Colonic mucosa (tissue), 4 donors: ENCODE measurements at regions not wholly inside any gene's neighbourhood (a gene's known extent, or its start where the extent isn't known, plus 50 kb on each side); places are given as distances from the start of the nearest gene placed in this dataset.

ENCODE experiments used
- DNase-seq: peaks from one replicate; pipeline ENCODE4 v3.0.0-alpha.2; 2020
- H3K27ac ChIP-seq: fragments of 200-600 bp; one replicate; pipeline ENCODE4 v1.8.0; 2021
- H3K27me3 ChIP-seq: fragments of 200-600 bp; one replicate; pipeline ENCODE4 v1.8.0; 2021
- H3K36me3 ChIP-seq: fragments of 200-600 bp; one replicate; pipeline ENCODE4 v1.8.0; 2021
- H3K4me1 ChIP-seq: fragments of 200-600 bp; one replicate; pipeline ENCODE4 v1.8.0; 2021; ENCODE audit warnings: mild to moderate bottlenecking
- H3K4me3 ChIP-seq: fragments of 200-600 bp; one replicate; pipeline ENCODE4 v1.8.0; 2021
- H3K9ac ChIP-seq, 2 donors: one replicate each; pipeline ENCODE4 v1.7.0; 2013; ENCODE audit warnings: control low read depth in 2 of 2, low read depth in 2 of 2, low read length in 2 of 2
- H3K9me3 ChIP-seq: fragments of 200-600 bp; one replicate; pipeline ENCODE4 v1.8.0; 2021
- intact Hi-C: fragments of 100-400 bp; cut with DNase I; formaldehyde crosslinking; loops from one replicate; pipeline ENCODE4 v1.14.1; 2022
- TF ChIP-seq, protein P1 (sequence below): fragments of 200-600 bp; IDR thresholded peaks from one replicate; pipeline ENCODE4 v1.8.0; 2022; ENCODE audit warnings: antibody characterized with exemption, mild to moderate bottlenecking
- donor health status: healthy.
- donor health status: DM: no; HTN: no; CAD: no.
- donor health status: DM: no; HTN: no; CAD: no.

DNA sequence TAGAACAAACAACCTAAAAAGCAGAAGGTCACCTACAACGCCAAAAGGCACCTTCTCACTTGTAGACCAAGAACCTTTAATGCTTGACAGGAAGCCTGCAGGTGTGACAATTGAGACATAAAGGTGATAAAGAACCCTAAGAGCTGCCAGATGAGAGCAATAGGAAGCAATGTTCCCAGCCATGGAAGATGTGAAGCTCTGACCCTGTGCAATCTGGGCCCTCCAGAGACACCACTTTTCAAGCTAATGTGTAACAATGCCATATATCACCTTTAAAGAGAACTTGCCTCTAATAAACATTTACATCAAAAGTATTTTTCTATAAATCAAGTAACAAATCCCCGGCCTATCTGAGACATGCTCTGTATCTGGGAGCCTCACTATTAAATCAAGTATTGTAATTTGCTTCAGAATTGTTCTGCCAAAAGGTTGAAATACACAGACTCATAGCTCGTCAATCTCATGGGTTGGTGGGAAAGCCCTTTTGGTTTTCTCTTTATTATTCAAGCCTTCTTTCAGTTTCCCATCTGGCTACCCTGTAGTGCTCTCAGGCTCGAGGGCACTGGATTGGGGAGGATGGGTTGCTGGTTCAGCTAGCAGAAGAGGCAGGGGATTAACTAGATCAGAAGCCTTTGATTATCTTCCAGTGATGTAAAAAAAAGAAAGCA, 368.9 kb downstream of the BUD13 start:
- Histone ChIP-seq H3K9me3 (no peaks in the 10 kb centered on the region), H3K36me3 (no peaks in the 10 kb centered on the region), H3K4me3 (no peak overlapping the region), H3K4me1 (no peaks in the 10 kb centered on the region), H3K9ac (no peak overlapping the region), H3K27me3 (no peaks in the 10 kb centered on the region), H3K27ac (no peak overlapping the region)
- TF ChIP-seq, protein P1, sequence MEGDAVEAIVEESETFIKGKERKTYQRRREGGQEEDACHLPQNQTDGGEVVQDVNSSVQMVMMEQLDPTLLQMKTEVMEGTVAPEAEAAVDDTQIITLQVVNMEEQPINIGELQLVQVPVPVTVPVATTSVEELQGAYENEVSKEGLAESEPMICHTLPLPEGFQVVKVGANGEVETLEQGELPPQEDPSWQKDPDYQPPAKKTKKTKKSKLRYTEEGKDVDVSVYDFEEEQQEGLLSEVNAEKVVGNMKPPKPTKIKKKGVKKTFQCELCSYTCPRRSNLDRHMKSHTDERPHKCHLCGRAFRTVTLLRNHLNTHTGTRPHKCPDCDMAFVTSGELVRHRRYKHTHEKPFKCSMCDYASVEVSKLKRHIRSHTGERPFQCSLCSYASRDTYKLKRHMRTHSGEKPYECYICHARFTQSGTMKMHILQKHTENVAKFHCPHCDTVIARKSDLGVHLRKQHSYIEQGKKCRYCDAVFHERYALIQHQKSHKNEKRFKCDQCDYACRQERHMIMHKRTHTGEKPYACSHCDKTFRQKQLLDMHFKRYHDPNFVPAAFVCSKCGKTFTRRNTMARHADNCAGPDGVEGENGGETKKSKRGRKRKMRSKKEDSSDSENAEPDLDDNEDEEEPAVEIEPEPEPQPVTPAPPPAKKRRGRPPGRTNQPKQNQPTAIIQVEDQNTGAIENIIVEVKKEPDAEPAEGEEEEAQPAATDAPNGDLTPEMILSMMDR = no peak
- intact Hi-C loops = no loop called here
- DNase-seq = no peak

DNA sequence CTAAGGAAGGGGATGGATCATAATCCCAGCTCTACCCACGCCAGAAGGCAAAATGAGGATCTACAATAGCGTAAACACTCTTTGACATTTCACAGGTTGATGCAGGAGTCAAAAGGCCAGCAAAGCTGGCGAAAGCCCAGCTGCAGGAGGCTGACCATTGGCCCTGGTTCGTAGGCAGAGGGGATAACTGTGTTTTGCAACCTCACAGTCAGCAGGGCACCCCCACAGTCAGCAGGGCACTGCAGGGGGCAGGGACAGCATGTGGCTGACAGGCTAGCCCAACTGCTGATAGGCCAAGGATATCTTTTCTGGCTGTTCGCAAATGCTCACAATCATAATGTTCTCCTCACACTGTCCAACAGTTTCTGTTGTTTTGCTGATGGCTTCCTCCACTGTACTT, 372.7 kb downstream of the BUD13 start:
- TF ChIP-seq, protein P1 = no peak
- H3K4me1 ChIP-seq = no peaks in the 10 kb centered on the region
- no peak overlapping the region for H3K9ac ChIP-seq
- H3K27ac ChIP-seq = no peak overlapping the region
- no peak for DNase-seq
- no peak overlapping the region for H3K4me3 ChIP-seq
- intact Hi-C loops = no loop called here
- H3K9me3 ChIP-seq = no peaks in the 10 kb centered on the region
- no peaks in the 10 kb centered on the region for H3K27me3 ChIP-seq
- no peaks in the 10 kb centered on the region for H3K36me3 ChIP-seq

DNA sequence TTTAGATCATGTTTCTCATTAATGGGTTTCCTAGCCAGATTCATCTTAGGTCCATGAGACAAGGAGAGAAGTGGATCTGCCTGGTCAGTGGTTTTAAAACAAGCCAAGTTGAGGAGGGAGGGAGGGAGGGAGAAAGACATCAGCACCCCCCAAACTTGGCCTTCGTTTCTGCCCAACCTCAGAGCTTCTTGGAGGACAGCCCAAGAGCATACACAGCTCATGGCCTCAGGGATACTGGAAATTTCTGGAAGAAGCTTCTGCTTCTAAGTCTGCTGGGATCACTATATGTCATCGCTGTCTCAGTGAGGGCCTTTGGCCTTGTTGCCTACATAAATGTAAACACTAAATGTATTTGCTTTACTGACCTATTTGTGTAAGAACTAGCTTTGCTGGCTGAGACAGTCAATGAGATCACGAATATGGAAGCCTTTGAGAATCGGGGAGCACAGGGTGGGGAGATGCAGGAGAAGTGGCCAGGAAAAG, 375.1 kb downstream of the BUD13 start:
- no peak overlapping the region for H3K4me3 ChIP-seq
- intact Hi-C loops = no loop called here
- no peaks in the 10 kb centered on the region for H3K9me3 ChIP-seq
- no peaks in the 10 kb centered on the region for H3K27me3 ChIP-seq
- no peak overlapping the region for H3K9ac ChIP-seq
- H3K27ac ChIP-seq = no peak overlapping the region
- no peak for DNase-seq
- H3K36me3 ChIP-seq = no peaks in the 10 kb centered on the region
- TF ChIP-seq, protein P1 = no peak
- H3K4me1 ChIP-seq = no peaks in the 10 kb centered on the region

DNA sequence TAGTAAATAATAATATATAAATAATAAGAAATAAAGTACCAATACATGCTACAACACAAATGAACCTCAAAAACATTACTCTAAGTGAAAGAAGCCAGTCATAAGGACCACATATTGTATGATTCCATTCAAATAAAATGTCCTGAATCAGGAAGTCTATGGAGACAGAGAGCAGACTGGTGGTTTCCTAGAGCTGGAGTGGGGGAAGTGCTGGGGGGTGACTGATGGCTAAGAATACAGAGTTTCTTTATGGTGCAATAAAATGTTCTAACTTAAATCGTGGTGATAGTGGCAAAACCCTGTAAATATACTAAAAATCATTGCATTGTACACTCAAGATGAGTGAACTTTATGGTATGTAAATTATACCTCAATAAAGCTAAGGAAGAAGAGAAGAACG, 376.5 kb downstream of the BUD13 start:
- DNase-seq = peak; percentile 19
- TF ChIP-seq, protein P1 = no peak
- H3K9me3 ChIP-seq = no peaks in the 10 kb centered on the region
- H3K4me3 ChIP-seq = no peak overlapping the region
- H3K27me3 ChIP-seq = no peaks in the 10 kb centered on the region
- no peaks in the 10 kb centered on the region for H3K36me3 ChIP-seq
- no peak overlapping the region for H3K9ac ChIP-seq
- intact Hi-C loops = no loop called here
- H3K4me1 ChIP-seq = no peaks in the 10 kb centered on the region
- H3K27ac ChIP-seq = no peak overlapping the region

DNA sequence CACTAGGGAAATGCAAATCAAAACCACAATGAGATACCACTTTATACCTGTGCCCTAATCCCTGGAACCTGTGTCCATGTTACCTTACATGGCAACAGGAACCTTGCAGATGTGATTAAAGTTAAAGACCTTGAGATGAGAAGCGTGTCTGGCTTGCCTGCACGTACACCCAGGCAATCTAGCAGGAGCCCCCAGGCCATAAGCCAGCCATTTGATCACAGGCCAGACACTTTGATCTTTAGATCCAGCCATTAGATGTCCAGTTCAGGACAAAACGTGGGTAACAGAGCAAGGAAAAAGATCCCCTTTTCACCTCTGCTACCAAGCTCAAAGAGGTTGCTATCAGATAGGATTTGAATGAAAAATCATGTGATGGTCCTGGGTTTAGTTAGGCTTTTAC, 378.8 kb downstream of the BUD13 start:
- peaks cover 3% of the 10 kb centered on the region for H3K27me3 ChIP-seq
- intact Hi-C loops = no loop called here
- TF ChIP-seq, protein P1 = no peak
- no peaks in the 10 kb centered on the region for H3K36me3 ChIP-seq
- no peak overlapping the region for H3K27ac ChIP-seq
- no peaks in the 10 kb centered on the region for H3K9me3 ChIP-seq
- H3K9ac ChIP-seq = no peak overlapping the region
- no peak overlapping the region for H3K4me3 ChIP-seq
- no peak for DNase-seq
- no peaks in the 10 kb centered on the region for H3K4me1 ChIP-seq
